ENCODE measurements at regions not wholly inside any gene's neighbourhood (a gene's known extent, or its start where the extent isn't known, plus 50 kb on each side); places are given as distances from the start of the nearest gene placed in this dataset.
"Not testable (repeated sequence)": the region's sequence is repeated elsewhere in the genome, so short reads cannot be mapped to it uniquely, and the experiment has no call there.

GRCh38 chr4:188336891-188337290 lies 197.7 kb downstream of the TRIML1 start:
- H3K4me1 ChIP-seq = no peaks in the 10 kb centered on the region
- H3K9me3 ChIP-seq = no peaks in the 10 kb centered on the region
- H3K27ac ChIP-seq = no peak overlapping the region
- no peaks in the 10 kb centered on the region for H3K36me3 ChIP-seq
- H3K4me3 ChIP-seq = no peak overlapping the region
- no peaks in the 10 kb centered on the region for H3K27me3 ChIP-seq
- intact Hi-C loops (cut with DNase I; ENCODE audit: low total_unique reads) = no loop called here
- no peak for TF ChIP-seq POLR2A (IDR thresholded peaks at IDR 0.05)
- DNase-seq (ENCODE audit: low spot score in 2 of 2) = no peak

GRCh38 chr4:188341428-188341827 lies 202.2 kb downstream of the TRIML1 start:
- Histone ChIP-seq H3K27ac (no peak overlapping the region), H3K36me3 (no peaks in the 10 kb centered on the region), H3K27me3 (no peaks in the 10 kb centered on the region), H3K4me3 (no peak overlapping the region), H3K4me1 (no peaks in the 10 kb centered on the region), H3K9me3 (no peaks in the 10 kb centered on the region)
- no peak for TF ChIP-seq POLR2A (IDR thresholded peaks at IDR 0.05)
- no peak for TF ChIP-seq CTCF (IDR thresholded peaks at IDR 0.05)
- TF ChIP-seq POLR2AphosphoS5 (IDR thresholded peaks at IDR 0.05) = no peak
- no peak for DNase-seq (ENCODE audit: low spot score in 2 of 2)
- intact Hi-C loops (cut with DNase I; ENCODE audit: low total_unique reads) = no loop called here

- Histone ChIP-seq H3K4me3 (no peak overlapping the region), H3K36me3 (no peaks in the 10 kb centered on the region)
Measured at GRCh38 chr4:188346171-188346809, 207.0 kb downstream of the TRIML1 start.

GRCh38 chr4:188347339-188347738 lies 208.1 kb downstream of the TRIML1 start:
- Histone ChIP-seq H3K27ac (no peak overlapping the region), H3K36me3 (no peaks in the 10 kb centered on the region), H3K27me3 (no peaks in the 10 kb centered on the region), H3K4me3 (no peak overlapping the region), H3K4me1 (no peaks in the 10 kb centered on the region), H3K9me3 (no peaks in the 10 kb centered on the region)
- no peak for DNase-seq (ENCODE audit: low spot score in 2 of 2)
- intact Hi-C loops (cut with DNase I; ENCODE audit: low total_unique reads) = no loop called here
- TF ChIP-seq POLR2A (IDR thresholded peaks at IDR 0.05) (no peak), POLR2AphosphoS5 (IDR thresholded peaks at IDR 0.05) (no peak), CTCF (IDR thresholded peaks at IDR 0.05) (no peak)

More at GRCh38 chr4:188346171-188346809, 207.0 kb downstream of the TRIML1 start:
- TF ChIP-seq POLR2A (IDR thresholded peaks at IDR 0.05) = no peak
- TF ChIP-seq POLR2AphosphoS5 (IDR thresholded peaks at IDR 0.05) = no peak
- no peak for TF ChIP-seq CTCF (IDR thresholded peaks at IDR 0.05)
- Histone ChIP-seq H3K9me3 (no peaks in the 10 kb centered on the region), H3K4me1 (no peaks in the 10 kb centered on the region), H3K27me3 (no peaks in the 10 kb centered on the region), H3K27ac (no peak overlapping the region)
- DNase-seq (ENCODE audit: low spot score in 2 of 2) = no peak
- intact Hi-C loops (cut with DNase I; ENCODE audit: low total_unique reads) = no loop called here

- H3K9me3 ChIP-seq; H3K27me3 ChIP-seq; DNase-seq (ENCODE audit: low spot score in 2 of 2); H3K36me3 ChIP-seq; H3K27ac ChIP-seq; H3K4me1 ChIP-seq; intact Hi-C loops (cut with DNase I; ENCODE audit: low total_unique reads); H3K4me3 ChIP-seq: not testable (repeated sequence)
Measured at GRCh38 chr4:188349569-188349968, 210.3 kb downstream of the TRIML1 start.

- intact Hi-C loops (cut with DNase I; ENCODE audit: low total_unique reads) = no loop called here
- no peak overlapping the region for H3K27ac ChIP-seq
- no peak for DNase-seq (ENCODE audit: low spot score in 2 of 2)
- H3K4me3 ChIP-seq = no peak overlapping the region
- no peaks in the 10 kb centered on the region for H3K36me3 ChIP-seq
- no peaks in the 10 kb centered on the region for H3K4me1 ChIP-seq
- H3K9me3 ChIP-seq = no peaks in the 10 kb centered on the region
- TF ChIP-seq POLR2A (IDR thresholded peaks at IDR 0.05) (no peak), CTCF (IDR thresholded peaks at IDR 0.05) (no peak), POLR2AphosphoS5 (IDR thresholded peaks at IDR 0.05) (no peak)
- H3K27me3 ChIP-seq = no peaks in the 10 kb centered on the region
Measured at GRCh38 chr4:188363196-188363595, 224.0 kb downstream of the TRIML1 start.
